Stimulated activated CD8-positive, alpha-beta memory T cell treated with anti-CD3 and anti-CD28 coated beads, Interleukin-4, amount 100 ng/mL, for 48 hours (primary cell): ENCODE measurements at regions not wholly inside any gene's neighbourhood (a gene's known extent, or its start where the extent isn't known, plus 50 kb on each side); places are given as distances from the start of the nearest gene placed in this dataset.
"Not testable (repeated sequence)": the region's sequence is repeated elsewhere in the genome, so short reads cannot be mapped to it uniquely, and the experiment has no call there.

ENCODE experiments used
- DNase-seq: peaks from one replicate; pipeline ENCODE4 v3.0.0-alpha.2; 2020

DNA sequence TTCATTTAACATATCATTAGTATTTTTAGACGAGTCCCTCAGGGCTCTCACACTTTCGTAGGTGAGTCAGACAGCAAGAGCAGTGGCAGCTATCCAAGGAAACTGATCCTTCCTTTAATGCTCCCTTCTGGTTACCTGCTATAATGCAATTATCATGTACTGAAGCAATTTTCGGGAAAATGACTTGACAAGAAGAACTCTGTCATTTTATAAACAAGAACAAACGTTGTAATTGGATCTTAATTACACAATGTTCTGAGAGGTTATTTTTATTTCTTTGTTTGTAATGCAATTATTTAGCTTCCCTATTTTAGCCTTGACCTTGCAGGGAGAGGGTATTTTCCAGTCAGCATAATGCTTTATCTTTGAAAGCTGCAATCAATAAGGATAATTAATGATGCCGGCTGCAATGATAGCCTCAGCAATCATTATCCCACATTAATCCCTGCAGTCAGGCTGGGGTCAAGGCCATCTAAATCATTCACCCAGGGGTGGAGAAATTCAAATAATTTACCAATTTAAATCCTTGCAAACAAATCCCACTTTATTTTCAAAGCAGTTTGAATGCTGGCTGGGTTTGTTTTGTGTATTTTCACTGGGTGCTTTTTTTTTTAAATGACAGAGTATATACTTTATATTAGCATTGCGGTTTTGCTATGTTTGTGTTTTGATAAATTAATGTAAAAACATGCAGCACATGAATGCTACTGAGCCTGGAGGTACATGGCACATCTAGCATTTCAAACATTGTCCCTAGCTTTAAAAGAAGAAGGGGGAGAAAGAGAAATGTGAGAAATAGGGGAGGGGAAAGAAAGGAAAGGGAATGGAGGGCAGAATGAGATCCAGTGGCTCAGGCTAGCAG, 249.9 kb downstream of the SHOX2 start:
- DNase-seq, result no peak

DNA sequence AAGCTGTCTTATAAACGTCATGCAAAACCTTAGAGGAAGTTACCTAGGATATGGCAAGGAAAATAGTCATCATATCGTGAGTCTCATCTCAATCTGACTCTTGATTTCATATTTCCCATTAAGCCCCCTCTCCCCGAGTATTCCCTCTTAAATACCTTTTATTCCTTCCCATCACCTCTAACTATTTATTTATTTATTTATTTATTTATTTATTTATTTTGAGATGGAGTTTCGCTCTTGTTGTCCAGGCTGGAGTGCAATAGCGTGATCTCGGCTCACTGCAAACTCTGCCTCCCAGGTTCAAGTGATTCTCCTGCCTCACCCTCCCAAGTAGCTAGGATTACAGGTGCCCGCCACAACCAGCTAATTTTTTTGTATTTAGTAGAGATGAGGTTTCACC, 260.4 kb downstream of the SHOX2 start:
- not testable (repeated sequence) for DNase-seq

DNA sequence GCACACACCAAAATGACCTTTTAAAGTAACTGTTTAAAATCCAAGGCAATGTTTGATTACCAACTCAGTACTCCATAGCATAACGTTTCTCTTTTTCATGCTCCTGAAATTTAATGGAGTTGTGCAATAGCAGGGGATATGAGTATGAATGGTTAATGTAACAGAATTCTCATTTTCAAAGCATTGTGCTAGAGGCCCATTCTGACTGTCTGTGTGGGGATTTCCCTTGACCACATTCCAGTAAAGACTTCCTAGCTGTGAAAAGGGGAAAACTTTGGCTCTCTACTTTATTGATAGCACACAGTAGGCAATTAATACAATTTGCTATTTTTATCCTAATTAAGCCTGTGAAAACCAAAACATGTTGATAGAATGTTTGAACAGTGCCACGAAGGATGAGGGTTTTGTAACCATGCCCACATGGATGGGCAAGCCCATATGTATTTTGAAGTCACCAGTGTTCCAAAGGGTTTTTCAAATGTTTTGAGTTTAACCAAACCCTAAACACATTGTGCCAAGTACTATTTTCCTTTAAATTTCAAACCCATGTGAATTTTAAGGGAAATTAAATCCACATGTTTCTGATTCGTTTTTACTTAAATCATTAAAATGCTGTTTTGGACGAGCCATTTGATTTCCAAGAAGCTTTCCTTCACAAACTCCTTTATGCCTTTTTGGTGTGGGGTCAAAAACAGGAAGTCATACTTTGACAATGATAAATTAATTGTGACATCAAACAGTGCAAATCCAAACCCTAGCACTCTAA, 261.2 kb downstream of the SHOX2 start:
- no peak for DNase-seq

- DNase-seq, result no peak
Measured at GRCh38 chr3:157844216-157844615, 262.0 kb downstream of the SHOX2 start.

DNA sequence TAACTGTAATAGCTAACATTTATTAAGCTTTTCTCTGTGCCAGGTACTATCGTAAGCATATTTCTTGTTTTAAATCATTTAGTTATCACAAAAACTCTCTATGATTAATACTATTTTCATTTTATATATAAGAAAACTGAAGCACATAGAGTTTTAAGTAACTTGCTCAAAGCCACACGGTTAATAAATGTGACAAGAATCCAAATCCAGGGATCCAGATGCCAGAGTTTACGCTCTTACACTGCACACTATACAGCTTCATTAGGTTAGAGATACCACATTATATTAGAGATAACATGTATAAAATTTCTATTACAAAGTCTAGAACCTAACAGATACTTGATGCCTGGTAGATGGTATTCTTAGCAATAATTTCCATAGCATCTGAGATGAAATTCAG, 265.2 kb downstream of the SHOX2 start:
- DNase-seq, result no peak

DNA sequence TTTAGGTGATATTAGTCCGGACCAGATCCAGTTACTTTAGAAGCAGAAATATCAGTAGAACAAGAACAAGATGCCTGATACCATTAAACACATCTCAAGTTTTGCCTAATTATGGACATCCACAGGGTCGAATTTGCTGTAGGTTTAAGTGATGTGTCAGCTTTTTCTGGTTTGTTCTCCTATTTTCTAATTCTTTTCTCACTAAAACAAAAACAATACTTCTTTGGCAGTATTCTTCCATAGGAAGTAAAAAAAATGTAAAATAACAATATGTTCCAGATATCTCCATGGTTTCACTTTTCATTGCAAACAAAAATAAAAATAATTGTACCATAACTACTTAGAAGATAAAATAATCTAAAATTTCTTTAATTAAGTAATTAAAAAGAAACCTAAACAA, 265.7 kb downstream of the SHOX2 start:
- no peak for DNase-seq

GRCh38 chr3:157838457-157838856, 267.8 kb downstream of the SHOX2 start:
- DNase-seq, result no peak

GRCh38 chr3:157837336-157837735, 268.9 kb downstream of the SHOX2 start:
- DNase-seq, result no peak

DNA sequence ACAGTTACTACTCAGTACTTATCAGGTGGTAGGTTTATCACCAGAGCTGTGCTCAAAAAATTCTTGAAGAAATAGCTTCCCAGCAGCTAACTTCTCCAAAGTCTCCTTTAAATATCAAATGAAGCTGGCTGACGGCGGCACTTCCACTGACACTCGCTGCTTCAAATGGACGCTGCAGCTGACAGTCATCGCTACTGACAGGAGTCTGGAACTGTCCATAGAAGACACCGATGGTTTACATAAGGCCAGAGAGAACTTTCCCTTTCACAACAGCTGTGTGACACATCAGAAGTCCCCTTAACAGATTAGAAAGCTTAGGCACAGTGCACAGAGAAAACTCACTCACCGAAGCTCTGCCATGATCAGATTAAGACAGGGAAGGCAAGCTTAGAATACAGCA, 270.2 kb downstream of the SHOX2 start:
- DNase-seq, result no peak

GRCh38 chr3:157832588-157832987, 273.6 kb downstream of the SHOX2 start:
- DNase-seq, result no peak

- no peak for DNase-seq
Measured at GRCh38 chr3:157830556-157831236, 275.5 kb downstream of the SHOX2 start.

DNA sequence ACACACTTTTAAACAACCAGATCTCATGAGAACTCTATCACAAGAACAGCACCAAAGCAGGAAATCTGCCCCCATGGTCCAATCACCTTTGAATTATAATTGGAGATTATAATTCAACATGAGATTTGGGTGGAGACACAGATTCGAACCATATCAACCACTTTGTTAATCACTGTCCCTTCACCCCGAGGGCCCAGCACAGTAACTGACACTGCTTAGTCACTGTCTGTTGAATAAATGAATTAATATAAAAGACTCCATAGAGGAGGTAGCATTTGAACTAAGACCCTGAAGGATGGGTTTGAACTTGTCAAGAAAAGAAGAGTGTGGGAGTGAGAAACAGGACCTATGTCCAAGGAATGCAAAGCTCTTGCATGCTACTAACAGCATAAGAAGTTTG, 276.4 kb downstream of the SHOX2 start:
- no peak for DNase-seq

DNA sequence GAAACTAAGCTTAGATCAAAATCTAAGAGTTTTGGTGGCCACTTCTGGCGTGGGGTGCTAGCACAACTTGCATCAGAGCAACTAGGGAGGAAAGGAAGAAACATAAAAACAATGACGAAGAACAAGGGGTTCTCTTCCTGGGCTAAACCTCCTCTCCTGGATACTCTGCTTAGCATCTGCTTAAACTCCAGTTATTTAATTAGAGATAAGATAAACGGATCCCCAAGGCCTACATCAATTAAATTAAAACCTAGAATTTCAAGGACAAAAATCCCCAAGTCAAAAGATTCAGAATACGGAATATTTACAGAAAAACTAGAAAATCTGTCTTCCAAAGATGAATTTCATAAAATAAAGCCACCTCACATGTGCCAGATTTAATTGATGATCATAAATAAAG, 281.9 kb downstream of the SHOX2 start:
- no peak for DNase-seq

DNA sequence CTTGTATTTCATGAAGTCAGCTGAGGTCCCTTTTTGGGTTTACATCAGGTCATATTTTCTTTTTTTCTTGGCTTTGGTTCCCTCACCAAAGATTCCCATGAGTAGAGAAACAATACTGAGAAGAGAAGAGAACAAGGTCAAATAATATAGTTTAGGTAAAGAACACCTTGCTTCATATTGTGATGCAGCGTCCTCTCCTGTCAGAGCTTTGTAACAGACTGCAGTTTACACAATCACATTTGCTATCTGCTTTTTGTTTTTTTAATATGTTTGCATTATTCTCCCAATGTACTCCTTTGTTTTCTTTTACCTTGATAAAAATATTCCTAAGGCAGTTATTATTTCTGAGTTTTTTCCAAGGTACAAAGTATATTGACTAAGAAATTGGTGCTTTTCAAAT, 283.2 kb downstream of the SHOX2 start:
- no peak for DNase-seq

DNA sequence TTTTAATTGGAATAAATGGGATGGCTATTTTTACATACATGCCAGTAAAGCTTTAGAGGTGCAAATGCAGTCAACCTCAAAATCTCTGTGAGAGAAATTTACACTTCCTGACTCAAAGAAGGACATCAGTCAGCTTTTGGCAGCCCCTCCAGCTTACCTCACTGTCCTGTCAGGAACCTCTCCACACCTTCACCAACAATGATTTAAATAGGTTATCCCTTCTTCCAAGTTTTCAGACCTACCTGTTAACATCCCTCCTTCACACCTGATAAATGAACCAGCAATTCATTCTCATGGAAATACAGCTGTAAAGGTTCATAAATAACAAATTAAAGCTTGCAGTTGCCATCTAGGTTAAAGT, 286.1 kb downstream of the SHOX2 start:
- DNase-seq, result no peak

DNA sequence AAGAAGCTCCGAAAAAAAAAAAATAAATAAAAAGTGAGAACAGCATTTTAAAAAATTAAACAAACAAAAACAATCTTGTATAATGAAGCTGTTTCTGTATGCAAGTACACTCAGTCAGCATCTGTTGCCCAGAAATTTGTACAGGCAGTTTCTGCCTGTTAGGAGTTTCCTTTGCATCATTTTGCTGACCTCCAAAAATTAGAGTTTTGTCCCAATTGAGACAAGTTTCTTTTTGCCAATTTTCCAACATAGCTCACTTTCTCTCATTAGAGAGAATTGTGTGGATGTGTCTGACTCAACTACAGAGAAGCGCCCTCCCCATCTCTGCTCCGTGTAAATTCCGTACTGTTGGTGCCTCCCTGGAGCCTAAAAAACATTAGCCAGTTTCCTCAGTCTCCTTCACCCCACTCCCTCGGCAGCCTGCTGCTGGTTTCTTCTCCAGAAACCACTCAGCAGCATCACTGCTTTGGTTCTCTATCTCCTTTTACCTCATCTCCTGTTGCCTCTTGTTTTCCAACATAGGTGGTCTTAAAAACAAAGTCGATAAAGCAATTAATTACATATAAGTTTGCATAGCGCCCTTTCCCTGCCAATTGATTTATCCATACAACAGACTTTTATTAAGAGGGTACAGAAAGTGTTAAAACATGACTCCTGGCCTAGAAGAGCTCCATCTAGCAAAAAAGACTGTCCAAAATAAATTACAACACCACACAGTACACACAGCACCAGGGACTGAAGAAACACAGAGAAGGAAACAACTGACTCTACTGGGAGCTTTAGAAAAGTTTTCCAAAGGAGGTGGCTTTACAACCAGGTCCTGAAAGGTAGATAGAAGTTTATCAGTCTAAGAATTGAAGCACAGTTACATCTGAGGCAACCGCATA, 286.7 kb downstream of the SHOX2 start:
- no peak for DNase-seq

- no peak for DNase-seq
Measured at GRCh38 chr3:157816896-157817295, 289.3 kb downstream of the SHOX2 start.

DNA sequence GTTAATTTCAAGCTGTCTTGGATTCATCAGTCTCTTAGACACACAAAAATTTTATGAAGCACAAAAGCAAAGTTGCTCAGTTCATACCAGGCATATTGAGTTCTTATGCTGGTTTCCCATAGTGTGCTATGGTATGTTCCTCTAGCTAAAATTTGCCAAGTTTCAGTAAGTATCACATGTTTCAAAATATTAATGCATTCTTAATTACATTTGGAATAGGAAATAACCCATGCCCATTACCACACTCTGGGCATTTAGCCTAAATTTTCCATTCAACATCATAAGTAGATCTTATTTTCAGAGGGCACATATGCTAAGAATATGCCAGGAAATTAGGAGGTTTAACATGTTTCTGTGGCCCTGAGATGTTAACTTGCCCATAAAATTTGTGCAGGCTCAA, 289.9 kb downstream of the SHOX2 start:
- DNase-seq, result no peak

GRCh38 chr3:157815739-157816138, 290.5 kb downstream of the SHOX2 start:
- DNase-seq, result no peak

GRCh38 chr3:157810924-157811718, 295.1 kb downstream of the SHOX2 start:
- no peak for DNase-seq

DNA sequence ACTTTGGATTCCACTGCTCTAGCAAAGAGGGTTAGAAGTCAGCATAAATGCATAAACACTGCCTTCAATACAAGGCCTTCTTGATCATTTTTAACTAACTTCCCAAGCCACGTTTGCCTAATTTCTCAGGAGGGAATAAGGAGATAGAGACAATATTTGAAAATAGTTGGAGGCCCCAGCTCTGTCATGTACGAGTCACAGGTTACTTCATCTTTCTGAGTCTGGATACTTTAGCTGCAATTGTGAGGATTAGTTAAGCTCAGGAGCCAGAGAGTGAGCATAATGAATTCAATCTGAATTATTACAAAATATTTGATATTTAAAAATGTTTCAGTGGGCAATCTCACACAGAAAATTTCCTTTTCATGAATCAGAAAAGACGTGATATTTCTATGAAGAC, 298.9 kb downstream of the SHOX2 start:
- no peak for DNase-seq

GRCh38 chr3:157805538-157805937, 300.7 kb downstream of the SHOX2 start:
- no peak for DNase-seq
